Neuronal stem cell (in vitro differentiated cells): ENCODE measurements at regions not wholly inside any gene's neighbourhood (a gene's known extent, or its start where the extent isn't known, plus 50 kb on each side); places are given as distances from the start of the nearest gene placed in this dataset.

Experiments used
- DNase-seq: peaks from one replicate; pipeline ENCODE4 v3.0.0-alpha.2; 2013; ENCODE audit warnings: low spot score
- H2AFZ ChIP-seq: one replicate; pipeline ENCODE4 v1.6.1; 2013; ENCODE audit warnings: mild to moderate bottlenecking, low read length, inconsistent platforms
- H2AK5ac ChIP-seq: 2 replicates; pipeline ENCODE4 v1.6.1; 2013; ENCODE audit warnings: low read depth, mild to moderate bottlenecking, inconsistent platforms, low read length, moderate library complexity, mixed read lengths
- H2BK120ac ChIP-seq: 2 replicates; pipeline ENCODE4 v1.6.1; 2013; ENCODE audit warnings: low read depth, mild to moderate bottlenecking, inconsistent platforms, low read length, moderate library complexity, mixed read lengths
- H2BK12ac ChIP-seq: one replicate; pipeline ENCODE4 v1.6.1; 2013; ENCODE audit warnings: low read length, inconsistent platforms
- H2BK15ac ChIP-seq: 2 replicates; pipeline ENCODE4 v1.6.1; 2013; ENCODE audit warnings: mild to moderate bottlenecking, low read length, inconsistent platforms, mixed read lengths
- H2BK5ac ChIP-seq: one replicate; pipeline ENCODE4 v1.6.1; 2013; ENCODE audit warnings: inconsistent platforms, mild to moderate bottlenecking, low read length, moderate library complexity
- H3K14ac ChIP-seq: one replicate; pipeline ENCODE4 v1.6.1; 2013; ENCODE audit warnings: low read length, inconsistent platforms
- H3K18ac ChIP-seq: 2 replicates; pipeline ENCODE4 v1.6.1; 2013; ENCODE audit warnings: low read length, inconsistent platforms
- H3K23ac ChIP-seq: 2 replicates; pipeline ENCODE4 v1.6.1; 2013; ENCODE audit warnings: low read depth, mild to moderate bottlenecking, mixed read lengths, low read length, inconsistent platforms; ENCODE audit not compliant: poor library complexity
- H3K27ac ChIP-seq: replicated peaks from 3 replicates; pipeline ENCODE4 v1.5.1; 2013; ENCODE audit warnings: low read length, inconsistent platforms
- H3K27me3 ChIP-seq, 3 experiments: 2 replicates each; pipeline ENCODE4 v1.6.1; 2013; ENCODE audit warnings: low read length in 3 of 3, mild to moderate bottlenecking in 2 of 3, inconsistent platforms in 1 of 3, low read depth in 1 of 3, mixed read lengths in 1 of 3, moderate library complexity in 1 of 3; ENCODE audit not compliant: control insufficient read depth in 3 of 3, insufficient read depth in 3 of 3
- H3K36me3 ChIP-seq, 2 donors: replicated peaks in 1 of 2; 2 replicates each; pipeline ENCODE4 v1.6.1; 2013; ENCODE audit warnings: low read length in 2 of 2; ENCODE audit not compliant: control insufficient read depth in 2 of 2, insufficient read depth in 2 of 2
- H3K4ac ChIP-seq: 2 replicates; pipeline ENCODE4 v1.6.1; 2013; ENCODE audit warnings: inconsistent platforms, mild to moderate bottlenecking, low read length, moderate library complexity
- H3K4me1 ChIP-seq, 2 donors: 1 replicate in 1 of 2; 2 replicates in 1 of 2; pipeline ENCODE4 v1.6.1; 2013; ENCODE audit warnings: low read length in 2 of 2, low read depth in 1 of 2; ENCODE audit not compliant: control insufficient read depth in 2 of 2, insufficient read depth in 1 of 2
- H3K4me2 ChIP-seq: one replicate; pipeline ENCODE4 v1.6.1; 2013; ENCODE audit warnings: mild to moderate bottlenecking, low read length, inconsistent platforms; ENCODE audit not compliant: insufficient read depth, poor library complexity, severe bottlenecking
- H3K4me3 ChIP-seq, 2 donors: 2 replicates each; pipeline ENCODE4 v1.5.1; 2013; ENCODE audit warnings: low read length in 2 of 2, mild to moderate bottlenecking in 2 of 2, inconsistent platforms in 1 of 2, moderate library complexity in 1 of 2
- H3K79me1 ChIP-seq: one replicate; pipeline ENCODE4 v1.6.1; 2013; ENCODE audit warnings: low read depth, mild to moderate bottlenecking, inconsistent platforms, low read length, moderate library complexity
- H3K9ac ChIP-seq: one replicate; pipeline ENCODE4 v1.6.1; 2013; ENCODE audit warnings: mild to moderate bottlenecking, low read depth, low read length, inconsistent platforms; ENCODE audit not compliant: poor library complexity
- H3K9me3 ChIP-seq, 2 donors: replicated peaks in 1 of 2; 2 replicates each; pipeline versions ENCODE3 to v1.6.1; 2013; ENCODE audit warnings: low read length in 2 of 2, mild to moderate bottlenecking in 2 of 2, inconsistent platforms in 1 of 2, low read depth in 1 of 2, mixed read lengths in 1 of 2, moderate library complexity in 1 of 2; ENCODE audit not compliant: control insufficient read depth in 2 of 2, insufficient read depth in 1 of 2
- H4K8ac ChIP-seq: one replicate; pipeline ENCODE4 v1.6.1; 2013; ENCODE audit warnings: low read depth, mild to moderate bottlenecking, inconsistent platforms, low read length, moderate library complexity
- H4K91ac ChIP-seq: one replicate; pipeline ENCODE4 v1.6.1; 2013; ENCODE audit warnings: low read length, low read depth, mild to moderate bottlenecking, inconsistent platforms; ENCODE audit not compliant: poor library complexity
- WGBS, 2 donors: extraction: QIAGEN DNeasy Blood & Tissue Kit; methylation state at CpG; one replicate each; pipeline ENCODE4 v1.1.7; 2013; ENCODE audit warnings: missing lambda C conversion rate in 2 of 2, mixed read lengths in 1 of 2; ENCODE audit not compliant: insufficient read length in 2 of 2, insufficient replicate concordance in 1 of 2; ENCODE audit errors: extremely low coverage in 2 of 2; 5-methylcytosine and 5-hydroxymethylcytosine counted together

DNA sequence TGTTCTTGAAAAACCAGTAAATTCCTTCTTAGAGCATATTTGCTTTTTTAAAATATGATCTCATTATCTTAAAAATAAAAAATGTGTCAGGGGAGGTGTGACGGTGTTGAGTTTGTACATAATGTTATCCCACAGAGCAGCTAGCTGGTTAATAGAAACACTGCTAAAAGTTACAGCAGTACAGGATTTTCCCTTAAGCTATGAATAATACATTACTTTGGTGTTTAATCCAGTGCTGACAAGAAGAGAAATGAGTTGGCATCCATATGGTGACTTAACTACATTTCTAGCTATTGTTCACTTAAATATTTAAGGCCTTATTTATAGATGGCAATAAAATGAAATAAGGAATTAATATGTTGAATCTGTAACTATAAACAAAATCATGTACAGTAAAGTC, 883.1 kb downstream of the CDH18 start:
- Histone ChIP-seq H3K23ac (no peak overlapping the region), H3K14ac (no peak overlapping the region), H2BK12ac (no peak overlapping the region), H3K4me1 (no peaks in the 10 kb centered on the region), H3K4ac (no peak overlapping the region), H4K91ac (no peak overlapping the region), H2BK15ac (no peak overlapping the region), H2AK5ac (no peak overlapping the region), H3K9me3 (no peaks in the 10 kb centered on the region), H2BK5ac (no peak overlapping the region), H2AFZ (no peak overlapping the region), H4K8ac (no peak overlapping the region), H3K4me2 (no peak overlapping the region), H3K79me1 (no peaks in the 10 kb centered on the region), H3K9ac (no peak overlapping the region), H3K36me3 (no peaks in the 10 kb centered on the region), H3K27me3 (no peaks in the 10 kb centered on the region), H3K18ac (no peak overlapping the region), H3K4me3 (no peak overlapping the region), H2BK120ac (no peak overlapping the region), H3K27ac (no peak overlapping the region)
- WGBS, 2 donors: no CpG with 5 or more reads among the region's 1 CpG
- DNase-seq: no peak

DNA sequence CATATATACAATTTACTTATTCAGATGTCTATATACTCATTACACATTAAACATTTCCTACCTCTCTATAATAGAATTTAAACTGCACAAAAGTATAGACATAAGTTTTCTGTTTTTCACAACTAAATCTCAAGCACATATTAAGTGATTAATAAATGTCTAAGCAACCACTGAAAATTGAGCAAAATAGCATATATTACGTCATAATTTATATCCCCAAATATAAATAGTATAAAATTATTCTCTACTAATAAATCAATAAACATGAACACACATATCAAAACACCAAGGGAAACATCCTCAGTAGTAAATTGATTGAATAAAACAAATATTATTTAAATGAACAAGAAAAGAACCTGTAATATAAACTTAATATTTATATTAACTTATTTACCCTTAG, 865.1 kb downstream of the CDH18 start:
- Histone ChIP-seq H3K79me1 (no peaks in the 10 kb centered on the region), H3K4me2 (no peak overlapping the region), H2BK5ac (no peak overlapping the region), H3K9ac (no peak overlapping the region), H2BK15ac (no peak overlapping the region), H2AFZ (no peak overlapping the region), H3K14ac (no peak overlapping the region), H3K9me3 (no peaks in the 10 kb centered on the region), H4K8ac (no peak overlapping the region), H3K27me3 (no peaks in the 10 kb centered on the region), H3K23ac (no peak overlapping the region), H3K18ac (no peak overlapping the region), H2BK120ac (no peak overlapping the region), H3K4ac (no peak overlapping the region), H2BK12ac (no peak overlapping the region), H3K36me3 (no peaks in the 10 kb centered on the region), H3K4me3 (no peak overlapping the region), H4K91ac (no peak overlapping the region), H3K4me1 (no peaks in the 10 kb centered on the region), H2AK5ac (no peak overlapping the region), H3K27ac (no peak overlapping the region)
- no peak for DNase-seq
- no CpG with 5 or more reads among the region's 1 CpG for WGBS, 2 donors

DNA sequence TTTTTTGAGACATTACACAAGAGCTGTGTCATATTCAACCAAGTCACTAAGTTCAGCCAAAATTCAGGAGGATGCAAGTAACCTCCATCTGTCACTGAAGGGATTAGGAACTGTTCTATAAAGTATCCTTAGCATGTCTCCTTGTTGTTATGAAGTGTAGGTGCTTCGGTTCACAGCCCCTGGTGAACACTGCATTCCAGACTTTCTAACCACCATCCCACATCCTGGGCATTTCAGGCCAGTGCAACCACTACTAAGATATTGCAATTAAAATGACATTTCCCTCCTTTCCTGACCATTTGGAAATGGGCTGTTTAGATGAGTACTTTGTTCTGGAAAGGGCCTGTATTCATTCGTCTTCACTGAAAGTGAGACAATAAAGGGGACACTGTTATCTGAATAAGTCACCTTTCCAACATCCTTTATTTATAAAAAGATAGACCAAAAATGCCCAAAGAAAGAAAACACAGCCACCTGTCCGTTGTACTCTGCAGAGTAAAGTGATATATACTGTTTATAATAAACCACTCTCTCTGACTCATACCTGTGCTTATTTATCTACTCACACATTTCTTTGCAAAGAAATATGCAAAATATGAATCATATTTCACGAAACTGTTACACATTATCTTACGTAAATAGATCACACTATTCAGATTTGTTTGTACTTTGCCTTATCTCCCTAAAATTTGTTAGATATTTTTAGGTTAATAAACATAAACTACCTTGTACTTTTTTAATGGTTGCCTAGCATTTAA, 861.9 kb downstream of the CDH18 start:
- no peak overlapping the region for H2BK120ac ChIP-seq
- H3K27ac ChIP-seq: no peak overlapping the region
- no peaks in the 10 kb centered on the region for H3K4me1 ChIP-seq
- H2BK5ac ChIP-seq: no peak overlapping the region
- no peak overlapping the region for H4K8ac ChIP-seq
- no peak overlapping the region for H3K9ac ChIP-seq
- H3K4ac ChIP-seq: no peak overlapping the region
- H3K23ac ChIP-seq: no peak overlapping the region
- no peak overlapping the region for H3K18ac ChIP-seq
- no peak overlapping the region for H4K91ac ChIP-seq
- no CpG with 5 or more reads among the region's 5 CpGs for WGBS, 2 donors
- H3K4me2 ChIP-seq: no peak overlapping the region
- no peak overlapping the region for H2AFZ ChIP-seq
- no peak overlapping the region for H2BK12ac ChIP-seq
- DNase-seq: no peak
- H2AK5ac ChIP-seq: no peak overlapping the region
- H2BK15ac ChIP-seq: no peak overlapping the region
- H3K36me3 ChIP-seq: no peaks in the 10 kb centered on the region
- no peaks in the 10 kb centered on the region for H3K79me1 ChIP-seq
- no peaks in the 10 kb centered on the region for H3K27me3 ChIP-seq
- H3K14ac ChIP-seq: no peak overlapping the region
- no peak overlapping the region for H3K4me3 ChIP-seq
- H3K9me3 ChIP-seq: no peaks in the 10 kb centered on the region

DNA sequence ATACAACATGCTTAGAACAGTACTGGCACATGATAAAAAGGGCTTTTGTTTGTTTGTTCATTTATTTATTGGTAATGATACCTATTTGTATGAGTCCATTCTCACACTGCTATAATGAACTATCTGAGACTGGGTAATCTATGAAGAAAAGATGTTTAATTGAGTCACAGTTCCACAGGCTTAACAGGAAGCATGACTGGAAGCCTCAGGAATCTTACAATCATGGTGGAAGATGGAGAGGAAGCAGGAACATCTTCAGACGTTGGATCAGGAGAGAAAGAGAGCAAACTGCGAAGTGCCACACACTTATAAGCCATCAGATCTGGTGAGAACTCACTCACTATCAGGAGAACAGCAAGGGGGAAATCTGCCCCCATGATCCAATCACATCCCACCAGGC, 847.7 kb downstream of the CDH18 start:
- H3K14ac ChIP-seq: no peak overlapping the region
- H3K18ac ChIP-seq: no peak overlapping the region
- no peak overlapping the region for H2BK15ac ChIP-seq
- no peak overlapping the region for H3K27ac ChIP-seq
- no peaks in the 10 kb centered on the region for H3K36me3 ChIP-seq
- no CpG with 5 or more reads among the region's 2 CpGs for WGBS, 2 donors
- H4K8ac ChIP-seq: no peak overlapping the region
- no peak overlapping the region for H2AFZ ChIP-seq
- H2BK12ac ChIP-seq: no peak overlapping the region
- no peak overlapping the region for H2BK120ac ChIP-seq
- no peak overlapping the region for H4K91ac ChIP-seq
- no peak overlapping the region for H2BK5ac ChIP-seq
- no peaks in the 10 kb centered on the region for H3K4me1 ChIP-seq
- H3K27me3 ChIP-seq: no peaks in the 10 kb centered on the region
- H3K4me2 ChIP-seq: no peak overlapping the region
- H3K79me1 ChIP-seq: no peaks in the 10 kb centered on the region
- no peak overlapping the region for H2AK5ac ChIP-seq
- no peak overlapping the region for H3K23ac ChIP-seq
- no peak overlapping the region for H3K4ac ChIP-seq
- DNase-seq: no peak
- no peak overlapping the region for H3K4me3 ChIP-seq
- no peak overlapping the region for H3K9ac ChIP-seq
- no peaks in the 10 kb centered on the region for H3K9me3 ChIP-seq
